Naive thymus-derived CD4-positive, alpha-beta T cell (primary cell): ENCODE measurements at regions not wholly inside any gene's neighbourhood (a gene's known extent, or its start where the extent isn't known, plus 50 kb on each side); places are given as distances from the start of the nearest gene placed in this dataset.
A peak's percentile ranks its signal among the peaks of the same experiment; 100 is the strongest.

Experiments used
- ATAC-seq: fragments of 150-1000 bp; cut with Tn5 transposase; 2 replicates; pipeline ENCODE4 v1.10.0; 2021; ENCODE audit warnings: mild to moderate bottlenecking, moderate library complexity
- CTCF ChIA-PET: fragments of 350-600 bp; sonication (Branson Sonifier 250); formaldehyde crosslinking; loops from one replicate; lab custom pipeline; 2021; ENCODE audit warnings: antibody characterized with exemption; lab: Charles Lee
- POLR2A ChIA-PET: fragments of 350-600 bp; sonication (Branson Sonifier 250); formaldehyde crosslinking; loops from one replicate; lab custom pipeline; 2021; ENCODE audit warnings: antibody characterized with exemption, inconsistent platforms; lab: Charles Lee
- DNase-seq, 9 donors: peaks; one replicate each; pipeline versions ENCODE4 v3.0.0 to v3.0.0-alpha.2; 2020 to 2022; ENCODE audit warnings: mixed read lengths in 1 of 9
- H3K27ac ChIP-seq: one replicate; pipeline ENCODE4 v1.7.0; 2013; ENCODE audit warnings: mild to moderate bottlenecking, low read depth, low read length, moderate library complexity
- H3K27me3 ChIP-seq, 2 donors: one replicate each; pipeline ENCODE4 v1.7.0; 2013; ENCODE audit warnings: low read length in 2 of 2, mild to moderate bottlenecking in 2 of 2, moderate library complexity in 2 of 2; ENCODE audit not compliant: control insufficient read depth in 2 of 2, insufficient read depth in 2 of 2
- H3K36me3 ChIP-seq, 3 experiments: 1 replicate in 2 of 3; 2 replicates in 1 of 3; pipeline ENCODE4 v1.7.0; 2013; ENCODE audit warnings: low read length in 3 of 3, mild to moderate bottlenecking in 3 of 3, moderate library complexity in 1 of 3; ENCODE audit not compliant: insufficient read depth in 3 of 3, control insufficient read depth in 2 of 3
- H3K4me1 ChIP-seq, 2 donors: one replicate each; pipeline ENCODE4 v1.7.0; 2013; ENCODE audit warnings: low read length in 2 of 2, mild to moderate bottlenecking in 2 of 2, moderate library complexity in 1 of 2; ENCODE audit not compliant: control insufficient read depth in 2 of 2, insufficient read depth in 2 of 2
- H3K4me3 ChIP-seq: 2 replicates; pipeline ENCODE4 v1.7.0; 2013; ENCODE audit warnings: mild to moderate bottlenecking, low read length
- H3K9me3 ChIP-seq, 3 experiments: 1 replicate in 2 of 3; 2 replicates in 1 of 3; pipeline ENCODE4 v1.7.0; 2013; ENCODE audit warnings: low read length in 3 of 3; ENCODE audit not compliant: control insufficient read depth in 2 of 3
- H3K27ac Mint-ChIP-seq, 9 donors: one replicate each; pipeline ENCODE4 v1.8.0; 2020 to 2022; ENCODE audit warnings: mixed read lengths in 9 of 9, mild to moderate bottlenecking in 8 of 9, moderate library complexity in 5 of 9, inconsistent platforms in 2 of 9
- H3K27me3 Mint-ChIP-seq, 5 donors: one replicate each; pipeline ENCODE4 v1.8.0; 2021 to 2022; ENCODE audit warnings: mixed read lengths in 5 of 5, mild to moderate bottlenecking in 1 of 5
- H3K36me3 Mint-ChIP-seq, 5 donors: one replicate each; pipeline ENCODE4 v1.8.0; 2020 to 2022; ENCODE audit warnings: mixed read lengths in 5 of 5, mild to moderate bottlenecking in 3 of 5, inconsistent platforms in 1 of 5
- H3K4me1 Mint-ChIP-seq, 7 donors: one replicate each; pipeline ENCODE4 v1.8.0; 2020 to 2022; ENCODE audit warnings: mixed read lengths in 7 of 7, mild to moderate bottlenecking in 3 of 7, inconsistent platforms in 1 of 7
- H3K4me3 Mint-ChIP-seq, 10 donors: one replicate each; pipeline ENCODE4 v1.8.0; 2020 to 2022; ENCODE audit warnings: mild to moderate bottlenecking in 10 of 10, mixed read lengths in 10 of 10, moderate library complexity in 6 of 10, inconsistent platforms in 2 of 10
- H3K9me3 Mint-ChIP-seq, 11 donors: one replicate each; pipeline ENCODE4 v1.8.0; 2020 to 2022; ENCODE audit warnings: mixed read lengths in 11 of 11, mild to moderate bottlenecking in 4 of 11, inconsistent platforms in 1 of 11, moderate library complexity in 1 of 11
- intact Hi-C, 2 donors: fragments of 100-400 bp; cut with micrococcal nuclease; formaldehyde crosslinking; loops; one replicate each; pipeline ENCODE4 v1.15.1; 2023

DNA sequence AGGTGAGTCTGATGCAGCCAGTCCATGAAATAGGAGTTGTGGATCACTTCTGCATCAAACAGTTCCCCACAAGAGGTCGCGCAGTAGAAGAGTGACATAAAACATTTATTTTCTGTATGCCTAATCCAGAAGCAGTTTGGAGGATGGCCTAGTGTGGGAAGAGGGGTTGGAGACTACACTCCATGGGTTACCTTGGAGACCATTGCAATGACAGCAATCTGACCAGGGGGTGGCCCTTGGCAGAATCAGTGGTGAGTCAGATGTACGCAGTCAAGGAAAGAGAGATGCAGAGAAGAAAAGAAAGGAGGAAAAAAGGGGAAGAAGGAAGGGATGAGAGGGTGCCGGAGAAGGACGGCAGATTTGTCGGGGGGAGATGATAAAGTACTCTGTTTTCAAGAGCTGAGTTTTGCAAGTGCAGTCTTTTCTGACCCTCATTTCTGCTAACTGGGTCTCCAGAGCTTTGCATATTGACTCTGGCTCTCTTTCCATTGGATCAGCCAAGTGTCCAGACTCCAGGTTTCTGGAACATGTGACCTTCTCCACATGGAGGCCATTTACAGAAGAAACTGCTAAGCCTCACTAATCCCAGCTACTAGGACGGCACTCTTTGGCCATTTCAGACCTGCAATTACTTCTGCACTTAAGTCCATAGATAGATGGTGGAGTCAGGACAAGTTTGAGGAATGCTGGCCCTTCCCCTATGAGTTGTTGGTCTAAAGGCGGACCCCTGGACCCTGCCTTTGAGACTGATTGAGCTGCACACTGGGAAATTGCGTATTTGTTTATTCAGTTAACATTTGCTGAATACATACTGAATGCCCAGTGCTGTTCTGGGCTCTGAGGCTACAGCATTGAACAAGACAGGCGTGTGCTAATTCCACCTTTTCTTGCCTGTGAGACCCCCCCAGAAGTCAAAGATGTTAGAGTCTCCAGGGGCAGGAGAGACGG lies 424.2 kb downstream of the BCL11B start:
- no peak overlapping the region for H3K27ac Mint-ChIP-seq
- POLR2A ChIA-PET, result interaction anchor here (0.9 kb wide), 1 partner anchor 417 kb away, joined by 3 read pairs; no protein-coding TSS in a partner anchor
- H3K27me3 Mint-ChIP-seq, result peaks cover 0 to 8% (median 0%) of the 10 kb centered on the region in 5 donors
- Histone ChIP-seq H3K4me3 (no peak overlapping the region), H3K36me3 (no peaks in the 10 kb centered on the region), H3K9me3 (no peaks in the 10 kb centered on the region), H3K27ac (no peak overlapping the region), H3K27me3 (no peaks in the 10 kb centered on the region), H3K4me1 (no peaks in the 10 kb centered on the region)
- H3K36me3 Mint-ChIP-seq, result no peaks in the 10 kb centered on the region
- intact Hi-C loops, result no loop called here
- CTCF ChIA-PET, result no interaction called here
- ATAC-seq, result no peak
- H3K4me3 Mint-ChIP-seq, result no peak overlapping the region
- H3K4me1 Mint-ChIP-seq, result peaks cover 4 to 29% (median 17%) of the 10 kb centered on the region in 7 donors
- H3K9me3 Mint-ChIP-seq, result peaks cover 0 to 5% (median 0%) of the 10 kb centered on the region in 11 donors
- DNase-seq, result no peak

DNA sequence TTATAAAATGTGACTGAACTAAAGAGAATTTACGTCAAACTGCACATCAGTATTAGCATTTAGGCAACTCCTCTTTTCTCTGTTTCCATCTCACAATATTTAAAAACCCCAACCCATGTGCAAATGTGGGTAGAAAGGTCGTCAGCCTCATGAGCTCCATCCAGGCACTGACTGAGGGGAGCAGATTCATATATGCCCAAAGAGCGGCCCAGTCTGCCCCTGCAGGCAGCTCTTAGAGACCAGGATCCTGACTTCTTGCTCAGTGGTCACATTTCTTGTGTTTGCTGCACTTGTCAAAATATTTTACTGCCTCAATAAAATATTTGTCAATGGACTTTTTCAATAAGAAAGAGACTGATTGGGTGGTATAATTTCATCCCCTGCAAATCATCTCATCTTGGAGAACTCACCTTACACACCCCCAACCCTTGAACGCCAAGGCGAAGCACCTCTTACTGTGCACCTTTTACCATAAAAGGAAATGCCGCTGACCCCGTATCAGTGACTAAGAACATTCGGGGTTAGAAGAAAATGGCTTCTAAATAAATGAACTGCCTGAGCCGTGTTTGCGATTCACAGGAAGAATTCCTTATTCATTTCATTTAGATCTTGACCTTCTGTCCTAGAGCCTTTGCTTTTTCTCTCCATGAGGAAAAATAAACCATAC lies 418.8 kb downstream of the BCL11B start:
- Mint-ChIP-seq H3K36me3 (peaks cover 0 to 3% (median 0%) of the 10 kb centered on the region in 5 donors), H3K9me3 (no peaks in the 10 kb centered on the region), H3K4me3 (no peak overlapping the region), H3K27me3 (peaks cover 0 to 5% (median 0%) of the 10 kb centered on the region in 5 donors), H3K27ac (peak overlapping the region in 1 of 9 donors; percentile 31), H3K4me1 (peaks cover 0 to 5% (median 0%) of the 10 kb centered on the region in 7 donors)
- no peaks in the 10 kb centered on the region for H3K36me3 ChIP-seq
- no peak overlapping the region for H3K4me3 ChIP-seq
- ChIA-PET CTCF (no interaction called here), POLR2A (no interaction called here)
- H3K4me1 ChIP-seq, result no peaks in the 10 kb centered on the region
- intact Hi-C loops, result no loop called here
- no peaks in the 10 kb centered on the region for H3K27me3 ChIP-seq
- no peak overlapping the region for H3K27ac ChIP-seq
- ATAC-seq (no peak), DNase-seq (no peak)
- no peaks in the 10 kb centered on the region for H3K9me3 ChIP-seq

DNA sequence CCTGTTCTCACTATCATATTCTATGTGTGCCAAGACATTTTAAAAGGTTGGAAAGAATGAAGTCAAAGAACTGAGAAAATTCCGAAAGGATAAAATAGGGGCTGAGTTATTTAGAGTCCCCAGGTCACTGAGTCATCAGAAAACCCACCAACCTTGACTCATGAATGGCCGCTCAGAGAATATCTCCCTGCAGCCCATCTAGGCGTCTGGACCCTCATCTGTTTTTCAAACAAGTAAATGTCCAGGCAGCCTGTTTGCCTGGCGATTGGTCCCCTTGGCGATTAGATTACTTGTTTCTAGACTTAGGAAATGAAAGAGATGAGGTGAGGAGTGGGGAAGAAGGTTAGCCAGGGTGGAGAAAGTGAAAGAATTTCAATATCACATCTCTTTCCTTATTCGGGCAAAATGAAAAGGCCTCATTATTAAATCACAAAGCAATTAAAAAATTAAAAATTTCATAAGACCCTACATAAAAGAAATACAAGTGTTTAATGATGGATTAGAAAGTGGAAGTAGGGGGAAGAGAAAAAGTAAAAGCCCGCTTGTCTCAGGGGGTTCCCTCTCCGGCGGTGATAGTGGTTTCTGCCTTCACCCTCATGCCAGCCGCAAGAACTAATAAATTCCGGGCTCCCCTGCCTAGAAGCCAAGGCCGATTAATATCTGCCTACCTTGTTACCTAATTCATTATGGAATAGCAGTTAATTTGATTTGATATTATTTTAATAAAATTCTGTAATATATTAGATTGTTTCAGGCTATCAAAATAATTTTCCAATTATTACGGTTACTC lies 415.9 kb downstream of the BCL11B start:
- H3K27ac Mint-ChIP-seq, result peak overlapping the region in 1 of 9 donors; percentile 33
- POLR2A ChIA-PET, result no interaction called here

DNA sequence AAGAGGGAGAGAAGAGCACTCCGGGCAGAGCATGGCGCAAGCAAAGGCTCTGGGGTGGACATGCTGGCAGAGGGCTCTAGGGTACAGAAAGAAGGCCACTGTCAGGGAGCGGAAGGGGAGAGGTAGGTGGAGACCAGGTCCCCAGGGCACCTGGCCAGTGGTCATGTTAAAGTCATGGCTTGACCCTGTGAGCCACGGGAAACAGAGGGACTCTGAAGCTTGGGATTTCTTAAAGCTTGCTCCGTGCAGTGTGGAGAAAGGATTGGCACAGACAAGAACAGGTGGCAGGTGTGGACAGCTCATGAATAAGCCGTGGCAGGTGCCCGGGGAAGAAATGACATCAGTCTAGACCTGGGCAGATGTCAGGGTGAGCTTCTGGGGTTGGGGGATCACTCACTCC lies 413.8 kb downstream of the BCL11B start:
- ChIA-PET CTCF (no interaction called here), POLR2A (interaction anchor here (0.5 kb wide), 1 partner anchor 52 kb away, joined by 3 read pairs; no protein-coding TSS in a partner anchor)
- no peak overlapping the region for H3K4me3 ChIP-seq
- Mint-ChIP-seq H3K27ac (peak overlapping the region in 1 of 9 donors; percentile 28), H3K27me3 (peaks cover 0 to 19% (median 5%) of the 10 kb centered on the region in 5 donors), H3K4me3 (no peak overlapping the region), H3K36me3 (peaks cover 0 to 3% (median 0%) of the 10 kb centered on the region in 5 donors), H3K9me3 (no peaks in the 10 kb centered on the region), H3K4me1 (peaks cover 0 to 14% (median 0%) of the 10 kb centered on the region in 7 donors)
- no peaks in the 10 kb centered on the region for H3K9me3 ChIP-seq
- ATAC-seq, result no peak
- intact Hi-C loops, result no loop called here
- no peaks in the 10 kb centered on the region for H3K4me1 ChIP-seq
- no peaks in the 10 kb centered on the region for H3K27me3 ChIP-seq
- DNase-seq, result no peak
- H3K36me3 ChIP-seq, result no peaks in the 10 kb centered on the region
- no peak overlapping the region for H3K27ac ChIP-seq

More for the DNA sequence above, 415.9 kb downstream of the BCL11B start:
- Histone ChIP-seq H3K27ac (no peak overlapping the region), H3K9me3 (no peaks in the 10 kb centered on the region), H3K4me1 (no peaks in the 10 kb centered on the region), H3K4me3 (no peak overlapping the region), H3K27me3 (no peaks in the 10 kb centered on the region), H3K36me3 (no peaks in the 10 kb centered on the region)
- intact Hi-C loops, result no loop called here
- ATAC-seq (no peak), DNase-seq (no peak)
- Mint-ChIP-seq H3K36me3 (peaks cover 0 to 3% (median 0%) of the 10 kb centered on the region in 5 donors), H3K9me3 (no peaks in the 10 kb centered on the region), H3K4me1 (peaks cover 0 to 14% (median 0%) of the 10 kb centered on the region in 7 donors), H3K4me3 (no peak overlapping the region), H3K27me3 (peaks cover 0 to 7% (median 5%) of the 10 kb centered on the region in 5 donors)
- CTCF ChIA-PET, result no interaction called here

DNA sequence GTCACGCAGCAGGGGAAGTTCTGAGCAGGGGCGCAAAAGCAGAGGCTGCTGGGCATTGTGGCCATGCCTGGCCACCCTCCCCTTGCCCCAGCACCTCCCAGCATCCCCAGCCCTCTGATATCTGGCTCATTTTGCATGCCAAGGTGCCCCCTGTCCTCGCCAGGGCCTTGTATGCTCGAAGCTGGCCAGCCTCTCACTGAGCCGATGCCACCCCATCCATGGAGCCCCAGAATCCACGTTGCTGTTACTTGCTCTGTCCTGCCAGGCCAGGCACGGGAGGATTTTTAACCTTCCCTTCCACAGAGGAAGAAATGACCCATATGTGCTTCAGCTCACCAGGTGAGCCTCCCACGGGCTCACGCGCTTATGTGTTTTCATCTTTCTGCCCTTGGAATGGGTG lies 413.4 kb downstream of the BCL11B start:
- no peaks in the 10 kb centered on the region for H3K4me1 ChIP-seq
- no peak for DNase-seq
- CTCF ChIA-PET, result no interaction called here
- intact Hi-C loops, result no loop called here
- H3K27me3 Mint-ChIP-seq, result peaks cover 0 to 19% (median 5%) of the 10 kb centered on the region in 5 donors
- H3K9me3 ChIP-seq, result no peaks in the 10 kb centered on the region
- peaks cover 0 to 14% (median 0%) of the 10 kb centered on the region in 7 donors for H3K4me1 Mint-ChIP-seq
- POLR2A ChIA-PET, result no interaction called here
- H3K4me3 ChIP-seq, result no peak overlapping the region
- H3K36me3 ChIP-seq, result no peaks in the 10 kb centered on the region
- no peaks in the 10 kb centered on the region for H3K27me3 ChIP-seq
- H3K27ac Mint-ChIP-seq, result no peak overlapping the region
- no peak overlapping the region for H3K27ac ChIP-seq
- H3K9me3 Mint-ChIP-seq, result no peaks in the 10 kb centered on the region
- peaks cover 0 to 3% (median 0%) of the 10 kb centered on the region in 5 donors for H3K36me3 Mint-ChIP-seq
- no peak for ATAC-seq
- H3K4me3 Mint-ChIP-seq, result no peak overlapping the region

DNA sequence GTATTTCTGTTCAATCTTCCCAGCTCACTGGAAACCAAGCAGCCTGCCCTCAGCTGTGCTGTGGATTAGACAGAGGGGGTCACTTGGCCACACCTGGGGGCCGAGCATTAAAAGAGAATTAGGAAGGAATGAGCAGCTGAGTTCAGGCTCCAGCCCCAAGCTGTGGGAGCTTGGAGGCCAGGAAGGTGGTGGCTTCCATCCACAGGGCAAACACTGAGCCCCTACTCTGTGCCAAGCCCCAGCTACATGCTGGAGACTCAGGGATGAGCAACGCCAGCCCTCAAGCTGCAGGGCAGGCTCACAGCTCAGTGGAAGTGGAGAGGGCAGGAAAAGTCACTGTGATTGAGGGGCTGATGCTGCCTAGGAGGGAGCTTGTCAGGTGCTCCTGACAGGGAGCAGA lies 412.7 kb downstream of the BCL11B start:
- ChIA-PET CTCF (no interaction called here), POLR2A (interaction anchor here (1.2 kb wide), 1 partner anchor 16 kb away, joined by 4 read pairs; no protein-coding TSS in a partner anchor)
- no peak for ATAC-seq
- H3K4me1 ChIP-seq, result no peaks in the 10 kb centered on the region
- no peaks in the 10 kb centered on the region for H3K9me3 ChIP-seq
- H3K27me3 Mint-ChIP-seq, result peaks cover 0 to 19% (median under 1%) of the 10 kb centered on the region in 5 donors
- H3K36me3 Mint-ChIP-seq, result peaks cover 0 to 3% (median 0%) of the 10 kb centered on the region in 5 donors
- H3K27ac Mint-ChIP-seq, result peak overlapping the region in 1 of 9 donors; percentile 39
- H3K4me3 ChIP-seq, result no peak overlapping the region
- H3K4me1 Mint-ChIP-seq, result peaks cover 0 to 14% (median 0%) of the 10 kb centered on the region in 7 donors
- H3K9me3 Mint-ChIP-seq, result no peaks in the 10 kb centered on the region
- no peak overlapping the region for H3K27ac ChIP-seq
- no peak for DNase-seq
- intact Hi-C loops, result no loop called here
- H3K27me3 ChIP-seq, result no peaks in the 10 kb centered on the region
- H3K36me3 ChIP-seq, result no peaks in the 10 kb centered on the region
- H3K4me3 Mint-ChIP-seq, result no peak overlapping the region
